Neural crest cell (in vitro differentiated cells): ENCODE measurements at regions not wholly inside any gene's neighbourhood (a gene's known extent, or its start where the extent isn't known, plus 50 kb on each side); places are given as distances from the start of the nearest gene placed in this dataset.

Experiments
- DNase-seq: peaks from one replicate; pipeline ENCODE4 v3.0.0; 2021; ENCODE audit warnings: low read depth, mixed read lengths, low spot score
- H3K27ac Mint-ChIP-seq: one replicate; pipeline ENCODE4 v1.8.0; 2021; ENCODE audit warnings: mild to moderate bottlenecking, mixed read lengths; ENCODE audit not compliant: unreplicated experiment
- H3K27me3 Mint-ChIP-seq: 2 replicates; pipeline ENCODE4 v1.8.0; 2021; ENCODE audit warnings: low read depth, mild to moderate bottlenecking, mixed read lengths
- H3K36me3 Mint-ChIP-seq: 2 replicates; pipeline ENCODE4 v1.8.0; 2021; ENCODE audit warnings: low read depth, mild to moderate bottlenecking, mixed read lengths
- H3K4me1 Mint-ChIP-seq: 2 replicates; pipeline ENCODE4 v1.8.0; 2021; ENCODE audit warnings: mixed read lengths
- H3K4me3 Mint-ChIP-seq: one replicate; pipeline ENCODE4 v1.8.0; 2021; ENCODE audit warnings: mild to moderate bottlenecking, mixed read lengths
- H3K9me3 Mint-ChIP-seq: 2 replicates; pipeline ENCODE4 v1.8.0; 2021; ENCODE audit warnings: mixed read lengths
- CTCF ChIP-seq: fragments of 200-600 bp; sonication (generic); conservative IDR thresholded peaks from 2 replicates; pipeline ENCODE4 v1.5.0; 2021; ENCODE audit warnings: antibody characterized with exemption, mild to moderate bottlenecking

DNA sequence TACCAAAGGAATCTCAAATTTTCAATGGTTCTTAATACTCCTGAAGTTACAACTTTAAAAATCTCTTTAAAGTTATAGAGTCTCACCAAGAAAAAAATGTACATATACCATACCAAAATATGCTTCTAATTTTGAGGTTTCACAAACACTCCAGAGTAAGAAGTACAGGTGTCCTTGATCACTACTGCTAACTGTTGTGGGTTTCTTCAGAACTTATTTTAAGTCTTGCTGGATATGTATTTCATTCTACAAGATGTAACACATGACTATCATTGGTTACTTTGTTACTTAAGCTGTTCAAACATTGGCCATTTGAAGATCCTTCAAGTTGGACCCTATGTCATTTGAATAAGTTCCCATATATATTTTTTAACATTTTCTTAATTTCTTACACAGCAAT lies 808.0 kb downstream of the PCDH19 start:
- DNase-seq, result no peak
- no peak for TF ChIP-seq CTCF
- Mint-ChIP-seq H3K4me1 (peaks cover 9% of the 10 kb centered on the region), H3K4me3 (no peak overlapping the region), H3K27ac (no peak overlapping the region), H3K9me3 (peaks cover 2% of the 10 kb centered on the region), H3K36me3 (no peaks in the 10 kb centered on the region), H3K27me3 (no peaks in the 10 kb centered on the region)

- DNase-seq, result no peak
- no peaks in the 10 kb centered on the region for H3K36me3 Mint-ChIP-seq
- no peaks in the 10 kb centered on the region for H3K4me1 Mint-ChIP-seq
- H3K27me3 Mint-ChIP-seq, result no peaks in the 10 kb centered on the region
- H3K9me3 Mint-ChIP-seq, result peaks cover 8% of the 10 kb centered on the region
- TF ChIP-seq CTCF, result no peak
- H3K4me3 Mint-ChIP-seq, result no peak overlapping the region
- H3K27ac Mint-ChIP-seq, result no peak overlapping the region
These were observed 821.1 kb downstream of the PCDH19 start for GRCh38 chrX:99588936-99589335.

- no peak for DNase-seq
- no peak overlapping the region for H3K4me3 Mint-ChIP-seq
- peaks cover 37% of the 10 kb centered on the region for H3K9me3 Mint-ChIP-seq
- no peaks in the 10 kb centered on the region for H3K27me3 Mint-ChIP-seq
- TF ChIP-seq CTCF, result no peak
- no peaks in the 10 kb centered on the region for H3K4me1 Mint-ChIP-seq
- H3K36me3 Mint-ChIP-seq, result peaks cover 16% of the 10 kb centered on the region
- no peak overlapping the region for H3K27ac Mint-ChIP-seq
These were observed 837.4 kb downstream of the PCDH19 start for GRCh38 chrX:99572711-99573110.

DNA sequence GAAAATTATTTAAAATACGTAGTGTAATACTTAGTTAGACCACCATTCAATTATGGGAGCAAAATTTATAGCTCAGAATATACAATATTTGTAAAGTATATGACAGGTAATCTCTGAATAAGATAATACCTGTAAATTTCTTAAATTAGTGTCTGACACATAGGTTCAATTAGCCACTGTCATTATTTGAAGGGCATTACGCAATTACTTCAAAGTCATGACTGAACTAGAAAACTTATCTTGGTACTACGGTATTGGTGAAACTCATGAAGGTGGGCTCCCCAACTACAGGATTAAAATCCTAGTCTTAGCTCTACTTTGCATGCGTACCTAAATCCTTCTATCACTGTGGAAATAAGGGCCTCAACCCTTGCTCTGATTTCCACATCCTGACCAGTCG lies 860.7 kb downstream of the PCDH19 start:
- no peak overlapping the region for H3K27ac Mint-ChIP-seq
- no peak for DNase-seq
- no peaks in the 10 kb centered on the region for H3K4me1 Mint-ChIP-seq
- H3K9me3 Mint-ChIP-seq, result peaks cover 17% of the 10 kb centered on the region
- H3K36me3 Mint-ChIP-seq, result no peaks in the 10 kb centered on the region
- no peaks in the 10 kb centered on the region for H3K27me3 Mint-ChIP-seq
- no peak overlapping the region for H3K4me3 Mint-ChIP-seq
- TF ChIP-seq CTCF, result no peak

DNA sequence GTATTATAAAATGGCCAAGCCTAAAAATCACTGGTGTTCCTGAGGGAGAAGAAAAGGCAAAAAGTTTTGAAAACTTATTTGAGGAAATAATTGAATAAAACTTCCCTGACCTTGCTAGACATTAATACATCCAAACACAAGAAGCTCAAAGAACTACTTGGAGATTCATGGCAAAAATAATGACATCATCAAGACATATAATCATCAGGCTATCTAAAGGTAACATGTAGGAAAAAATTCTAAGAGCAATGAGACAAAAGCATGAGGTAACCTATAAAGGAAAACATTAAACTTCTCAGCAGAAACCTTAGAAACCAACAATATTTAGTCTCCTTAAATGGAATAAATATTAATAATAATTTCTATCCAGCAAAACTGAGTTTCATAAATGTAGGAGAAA lies 887.6 kb downstream of the PCDH19 start:
- no peak for DNase-seq
- H3K4me3 Mint-ChIP-seq, result no peak overlapping the region
- TF ChIP-seq CTCF, result no peak
- peaks cover 9% of the 10 kb centered on the region for H3K9me3 Mint-ChIP-seq
- H3K27me3 Mint-ChIP-seq, result no peaks in the 10 kb centered on the region
- no peak overlapping the region for H3K27ac Mint-ChIP-seq
- no peaks in the 10 kb centered on the region for H3K36me3 Mint-ChIP-seq
- H3K4me1 Mint-ChIP-seq, result peaks cover 6% of the 10 kb centered on the region

- H3K4me3 Mint-ChIP-seq, result no peak overlapping the region
- H3K27me3 Mint-ChIP-seq, result no peaks in the 10 kb centered on the region
These were observed 902.3 kb downstream of the PCDH19 start for GRCh38 chrX:99507768-99508167.

More at GRCh38 chrX:99507768-99508167, 902.3 kb downstream of the PCDH19 start:
- Mint-ChIP-seq H3K4me1 (no peaks in the 10 kb centered on the region), H3K27ac (no peak overlapping the region), H3K9me3 (peaks cover 5% of the 10 kb centered on the region), H3K36me3 (no peaks in the 10 kb centered on the region)
- no peak for DNase-seq
- no peak for TF ChIP-seq CTCF
